Suprapubic skin (tissue), 4 donors: ENCODE measurements at regions not wholly inside any gene's neighbourhood (a gene's known extent, or its start where the extent isn't known, plus 50 kb on each side); places are given as distances from the start of the nearest gene placed in this dataset.

ENCODE experiments used
- EP300 ChIP-seq: sonication (generic); formaldehyde crosslinking; IDR thresholded peaks from one replicate; pipeline ENCODE4 v1.6.1; 2017; ENCODE audit warnings: antibody characterized with exemption
- POLR2A ChIP-seq, 2 donors: fragments of 450-650 bp; IDR thresholded peaks; one replicate each; pipeline ENCODE4 v1.6.1; 2017; ENCODE audit warnings: antibody characterized with exemption in 2 of 2, mild to moderate bottlenecking in 2 of 2, moderate library complexity in 2 of 2
- POLR2AphosphoS5 ChIP-seq, 3 donors: sonication (generic); formaldehyde crosslinking; IDR thresholded peaks; one replicate each; pipeline ENCODE4 v1.6.1; 2017; ENCODE audit warnings: antibody characterized with exemption in 3 of 3

GRCh38 chr12:43114316-43114715 lies 437.7 kb downstream of the ADAMTS20 start:
- TF ChIP-seq POLR2AphosphoS5 (IDR thresholded peaks at IDR 0.05) (no peak), POLR2A (IDR thresholded peaks at IDR 0.05) (no peak), EP300 (no peak)
